Nephron (organoid): ENCODE measurements at regions not wholly inside any gene's neighbourhood (a gene's known extent, or its start where the extent isn't known, plus 50 kb on each side); places are given as distances from the start of the nearest gene placed in this dataset.

Experiments
- H3K27ac Mint-ChIP-seq, 3 experiments: 2 replicates each; pipeline ENCODE4 v1.8.0; 2020; ENCODE audit warnings: mixed read lengths in 3 of 3, mild to moderate bottlenecking in 2 of 3, moderate library complexity in 1 of 3
- H3K27me3 Mint-ChIP-seq: 2 replicates; pipeline ENCODE4 v1.8.0; 2021; ENCODE audit warnings: low read depth, mild to moderate bottlenecking, moderate library complexity, mixed read lengths
- H3K36me3 Mint-ChIP-seq: 2 replicates; pipeline ENCODE4 v1.8.0; 2020; ENCODE audit warnings: low read depth, mixed read lengths
- H3K4me1 Mint-ChIP-seq: 2 replicates; pipeline ENCODE4 v1.8.0; 2020; ENCODE audit warnings: mixed read lengths
- H3K4me3 Mint-ChIP-seq, 3 experiments: 2 replicates each; pipeline ENCODE4 v1.8.0; 2020; ENCODE audit warnings: mild to moderate bottlenecking in 3 of 3, mixed read lengths in 3 of 3, moderate library complexity in 2 of 3
- H3K9me3 Mint-ChIP-seq: 2 replicates; pipeline ENCODE4 v1.8.0; 2020; ENCODE audit warnings: mixed read lengths
- CTCF ChIP-seq, 3 experiments: fragments of 200-600 bp; sonication (generic); IDR thresholded peaks; one replicate each; pipeline ENCODE4 v1.5.0; 2021; ENCODE audit warnings: antibody characterized with exemption in 3 of 3; ENCODE audit not compliant: unreplicated experiment in 3 of 3

GRCh38 chr2:150715501-150715900 is 228.0 kb upstream of the RND3 start:
- Mint-ChIP-seq H3K4me3 (no peak overlapping the region), H3K27me3 (peaks cover 3% of the 10 kb centered on the region), H3K27ac (no peak overlapping the region), H3K4me1 (no peaks in the 10 kb centered on the region), H3K36me3 (no peaks in the 10 kb centered on the region), H3K9me3 (no peaks in the 10 kb centered on the region)
- TF ChIP-seq CTCF (IDR thresholded peaks at IDR 0.05; ENCODE audit: unreplicated experiment in 3 of 3) = no peak

- TF ChIP-seq CTCF (IDR thresholded peaks at IDR 0.05; ENCODE audit: unreplicated experiment in 3 of 3) = no peak
- H3K27me3 Mint-ChIP-seq = no peaks in the 10 kb centered on the region
- no peak overlapping the region for H3K27ac Mint-ChIP-seq
- H3K4me3 Mint-ChIP-seq = no peak overlapping the region
- H3K4me1 Mint-ChIP-seq = peaks cover 8% of the 10 kb centered on the region
- no peaks in the 10 kb centered on the region for H3K36me3 Mint-ChIP-seq
- no peaks in the 10 kb centered on the region for H3K9me3 Mint-ChIP-seq
Observed at GRCh38 chr2:150710916-150711315, 223.4 kb upstream of the RND3 start.

GRCh38 chr2:150710041-150710440 is 222.6 kb upstream of the RND3 start:
- Mint-ChIP-seq H3K4me3 (no peak overlapping the region), H3K4me1 (peaks cover 15% of the 10 kb centered on the region), H3K9me3 (no peaks in the 10 kb centered on the region), H3K27me3 (no peaks in the 10 kb centered on the region), H3K27ac (no peak overlapping the region), H3K36me3 (no peaks in the 10 kb centered on the region)
- no peak for TF ChIP-seq CTCF (IDR thresholded peaks at IDR 0.05; ENCODE audit: unreplicated experiment in 3 of 3)

- H3K4me3 Mint-ChIP-seq = no peak overlapping the region
- peaks cover 20% of the 10 kb centered on the region for H3K4me1 Mint-ChIP-seq
- peak overlapping the region in 2 of 3 experiments; percentile 3 to 10 for H3K27ac Mint-ChIP-seq
- no peaks in the 10 kb centered on the region for H3K36me3 Mint-ChIP-seq
- no peak for TF ChIP-seq CTCF (IDR thresholded peaks at IDR 0.05; ENCODE audit: unreplicated experiment in 3 of 3)
- H3K27me3 Mint-ChIP-seq = no peaks in the 10 kb centered on the region
- no peaks in the 10 kb centered on the region for H3K9me3 Mint-ChIP-seq
Observed at GRCh38 chr2:150706561-150706960, 219.1 kb upstream of the RND3 start.

- no peak overlapping the region for H3K4me3 Mint-ChIP-seq
Observed at GRCh38 chr2:150705767-150706166, 218.3 kb upstream of the RND3 start.

More at GRCh38 chr2:150705767-150706166, 218.3 kb upstream of the RND3 start:
- Mint-ChIP-seq H3K4me1 (peaks cover 20% of the 10 kb centered on the region), H3K9me3 (no peaks in the 10 kb centered on the region), H3K27ac (peak overlapping the region in 1 of 3 experiments; percentile 43), H3K27me3 (no peaks in the 10 kb centered on the region), H3K36me3 (no peaks in the 10 kb centered on the region)
- TF ChIP-seq CTCF (IDR thresholded peaks at IDR 0.05; ENCODE audit: unreplicated experiment in 3 of 3) = no peak
